PC-3 (cell line): ENCODE measurements at regions not wholly inside any gene's neighbourhood (a gene's known extent, or its start where the extent isn't known, plus 50 kb on each side); places are given as distances from the start of the nearest gene placed in this dataset.

Source experiments
- ATAC-seq: fragments of 200-7000 bp; cut with Tn5 transposase; 2 replicates; pipeline ENCODE4 v1.9.1; 2020; ENCODE audit warnings: mild to moderate bottlenecking, moderate library complexity
- BruUV-seq: library from RNA; stranded (reverse); fragments of 400-500 nt; replicated peaks from 2 replicates; lab custom pipeline; 2021; lab: Mats Ljungman, UMichigan
- CTCF ChIA-PET: fragments of 300-600 bp; sonication (Branson Sonifier 250); formaldehyde crosslinking; loops from one replicate; lab custom pipeline; 2022; ENCODE audit warnings: antibody characterized with exemption; lab: Charles Lee
- POLR2A ChIA-PET: fragments of 300-600 bp; sonication (Branson Sonifier 250); formaldehyde crosslinking; loops from one replicate; lab custom pipeline; 2022; ENCODE audit warnings: antibody characterized with exemption; ENCODE audit not compliant: unreplicated experiment; lab: Charles Lee
- DNase-seq: peaks from one replicate; pipeline ENCODE4 v3.0.0-alpha.2; 2015
- H2AFZ ChIP-seq: fragments of 300-600 bp; sonication (generic); 2 replicates; pipeline ENCODE4 v1.6.0; 2016; ENCODE audit warnings: antibody characterized with exemption, low read length
- H3F3A ChIP-seq: fragments of 300-600 bp; sonication (generic); one replicate; pipeline ENCODE4 v1.6.0; 2017; ENCODE audit warnings: antibody characterized with exemption, low read length, control low read depth, mild to moderate bottlenecking; ENCODE audit not compliant: unreplicated experiment
- H3K27ac ChIP-seq: fragments of 300-600 bp; sonication (generic); 2 replicates; pipeline ENCODE4 v1.5.1; 2016; ENCODE audit warnings: mild to moderate bottlenecking, low read length
- H3K27me3 ChIP-seq: fragments of 300-600 bp; sonication (generic); 2 replicates; pipeline ENCODE4 v1.6.1; 2016; ENCODE audit warnings: low read length, mixed read lengths
- H3K36me3 ChIP-seq: fragments of 300-600 bp; sonication (generic); 2 replicates; pipeline ENCODE4 v1.6.1; 2016; ENCODE audit warnings: low read depth, mixed run types, low read length, mixed read lengths
- H3K4me1 ChIP-seq: fragments of 300-600 bp; sonication (generic); 2 replicates; pipeline ENCODE4 v1.5.1; 2016; ENCODE audit warnings: low read length; ENCODE audit not compliant: insufficient read depth
- H3K4me2 ChIP-seq: fragments of 300-600 bp; sonication (generic); 2 replicates; pipeline ENCODE4 v1.6.0; 2016; ENCODE audit warnings: low read length
- H3K4me3 ChIP-seq: fragments of 300-600 bp; sonication (generic); 2 replicates; pipeline ENCODE4 v1.5.1; 2016; ENCODE audit warnings: mild to moderate bottlenecking, low read length, mixed read lengths
- H3K79me2 ChIP-seq: fragments of 300-600 bp; sonication (generic); 2 replicates; pipeline ENCODE4 v1.6.1; 2017; ENCODE audit warnings: low read length, mixed read lengths
- H3K9ac ChIP-seq: fragments of 300-600 bp; sonication (generic); 2 replicates; pipeline ENCODE4 v1.6.0; 2016; ENCODE audit warnings: mild to moderate bottlenecking, low read length
- H3K9me2 ChIP-seq: fragments of 300-600 bp; sonication (generic); replicated peaks from 2 replicates; pipeline ENCODE4 v1.6.1; 2016; ENCODE audit warnings: mixed run types, low read length, mixed read lengths
- H3K9me3 ChIP-seq: fragments of 300-600 bp; sonication (generic); 2 replicates; pipeline ENCODE4 v1.6.1; 2016; ENCODE audit warnings: low read length, mixed read lengths
- H4K20me1 ChIP-seq: fragments of 300-600 bp; sonication (generic); 2 replicates; pipeline ENCODE4 v1.6.1; 2016; ENCODE audit warnings: low read length, mixed read lengths
- CTCF ChIP-seq: fragments of 300-600 bp; sonication (generic); conservative IDR thresholded peaks from 2 replicates; pipeline ENCODE4 v1.5.1; 2017; ENCODE audit warnings: antibody characterized with exemption, low read depth, mild to moderate bottlenecking, low read length
- EZH2 ChIP-seq: fragments of 300-600 bp; sonication (generic); IDR thresholded peaks from one replicate; pipeline ENCODE4 v1.6.1; 2017; ENCODE audit warnings: antibody characterized with exemption, mild to moderate bottlenecking, low read length; ENCODE audit not compliant: unreplicated experiment
- EZH2phosphoT487 ChIP-seq: fragments of 300-600 bp; sonication (generic); IDR thresholded peaks from 2 replicates; pipeline ENCODE4 v1.6.1; 2018; ENCODE audit warnings: mild to moderate bottlenecking, antibody characterized with exemption, low read length, borderline replicate concordance
- intact Hi-C: fragments of 100-400 bp; cut with micrococcal nuclease; formaldehyde crosslinking; loops from 2 replicates; pipeline ENCODE4 v1.9.0; 2023

GRCh38 chr3:189464799-189465198 is 166.4 kb upstream of the TP63 start:
- H3K9me3 ChIP-seq: no peaks in the 10 kb centered on the region
- TF ChIP-seq EZH2phosphoT487 (no peak), CTCF (no peak)
- no peak overlapping the region for H3K9ac ChIP-seq
- H3K79me2 ChIP-seq: no peaks in the 10 kb centered on the region
- no peaks in the 10 kb centered on the region for H3K4me1 ChIP-seq
- no peak overlapping the region for H3K4me3 ChIP-seq
- ChIA-PET CTCF (no interaction called here), POLR2A (interaction anchor here (0.6 kb wide), 1 partner anchor 141 kb away, joined by 4 read pairs; no protein-coding TSS in a partner anchor)
- H3K4me2 ChIP-seq: no peak overlapping the region
- H3K36me3 ChIP-seq: no peaks in the 10 kb centered on the region
- DNase-seq (no peak), ATAC-seq (no peak)
- H4K20me1 ChIP-seq: no peaks in the 10 kb centered on the region
- no peaks in the 10 kb centered on the region for H3K9me2 ChIP-seq
- H3K27me3 ChIP-seq: no peaks in the 10 kb centered on the region
- no peak overlapping the region for H2AFZ ChIP-seq
- intact Hi-C loops: no loop called here
- no TSS peak for BruUV-seq
- no peak overlapping the region for H3K27ac ChIP-seq
- no peaks in the 10 kb centered on the region for H3F3A ChIP-seq

GRCh38 chr3:189466004-189466403 is 165.2 kb upstream of the TP63 start:
- Histone ChIP-seq H3K27me3 (no peaks in the 10 kb centered on the region), H3K79me2 (no peaks in the 10 kb centered on the region), H3K4me1 (no peaks in the 10 kb centered on the region), H3K27ac (no peak overlapping the region), H3K9me2 (no peaks in the 10 kb centered on the region), H2AFZ (no peak overlapping the region), H3K4me2 (no peak overlapping the region), H3K4me3 (no peak overlapping the region), H3K36me3 (no peaks in the 10 kb centered on the region), H3F3A (no peaks in the 10 kb centered on the region), H4K20me1 (no peaks in the 10 kb centered on the region), H3K9ac (no peak overlapping the region), H3K9me3 (no peaks in the 10 kb centered on the region)
- TF ChIP-seq CTCF: no peak
- CTCF ChIA-PET: no interaction called here
- DNase-seq (no peak), ATAC-seq (no peak)
- intact Hi-C loops: no loop called here
- BruUV-seq: no TSS peak
- POLR2A ChIA-PET: no interaction called here

- H3K27me3 ChIP-seq: no peaks in the 10 kb centered on the region
- no peaks in the 10 kb centered on the region for H3K36me3 ChIP-seq
- no peak overlapping the region for H3K4me3 ChIP-seq
- no peak overlapping the region for H3K27ac ChIP-seq
- no peaks in the 10 kb centered on the region for H4K20me1 ChIP-seq
- TF ChIP-seq EZH2 (no peak), EZH2phosphoT487 (no peak), CTCF (no peak)
- ATAC-seq (no peak), DNase-seq (no peak)
- no peaks in the 10 kb centered on the region for H3F3A ChIP-seq
- H3K9me2 ChIP-seq: no peaks in the 10 kb centered on the region
- no peaks in the 10 kb centered on the region for H3K79me2 ChIP-seq
- POLR2A ChIA-PET: interaction anchor here (0.7 kb wide), 1 partner anchor 22 kb away, joined by 3 read pairs; no protein-coding TSS in a partner anchor
- no peak overlapping the region for H2AFZ ChIP-seq
- H3K9me3 ChIP-seq: no peaks in the 10 kb centered on the region
- CTCF ChIA-PET: interaction anchor here (0.6 kb wide), 1 partner anchor 44 kb away, joined by 3 read pairs; no protein-coding TSS in a partner anchor
- H3K9ac ChIP-seq: no peak overlapping the region
- no TSS peak for BruUV-seq
- no peaks in the 10 kb centered on the region for H3K4me1 ChIP-seq
- H3K4me2 ChIP-seq: no peak overlapping the region
- intact Hi-C loops: no loop called here
Observed at GRCh38 chr3:189467451-189467850, 163.7 kb upstream of the TP63 start.
